ENCODE measurements at regions not wholly inside any gene's neighbourhood (a gene's known extent, or its start where the extent isn't known, plus 50 kb on each side); places are given as distances from the start of the nearest gene placed in this dataset.

DNA sequence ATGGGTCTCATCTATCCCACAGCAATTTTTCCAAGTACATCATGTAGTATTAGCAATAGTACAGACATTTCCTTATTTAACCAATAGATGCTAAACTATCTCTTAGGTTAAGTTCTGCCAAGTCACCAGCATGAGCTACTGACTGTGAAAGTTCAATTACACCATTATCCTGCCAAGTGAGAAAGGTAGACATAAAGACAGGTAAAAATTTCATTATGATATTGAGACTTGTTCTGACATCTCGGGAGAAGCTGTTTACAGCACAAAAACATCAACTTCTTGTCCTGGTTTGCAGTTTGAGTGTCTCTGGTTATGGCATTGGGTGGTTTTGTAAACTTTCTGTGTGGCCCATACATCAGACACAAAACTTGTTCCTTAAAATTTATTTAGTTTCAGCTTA, 622.4 kb upstream of the PCDH10 start:
- Histone ChIP-seq H3K79me2 (ENCODE audit: insufficient read depth, low read length) (no peaks in the 10 kb centered on the region), H3K27me3 (ENCODE audit: insufficient read depth, low read length) (no peaks in the 10 kb centered on the region), H2AFZ (ENCODE audit: low read depth, low read length, poor library complexity, severe bottlenecking) (no peak overlapping the region), H3K9me2 (ENCODE audit: insufficient read depth) (no peaks in the 10 kb centered on the region), H3K27ac (ENCODE audit: low read depth, low read length) (no peak overlapping the region), H3K9me3 (ENCODE audit: control insufficient read depth in 1 of 2, insufficient read depth in 1 of 2, low read depth in 1 of 2, low read length in 2 of 2) (no peaks in the 10 kb centered on the region), H3K9ac (ENCODE audit: low read length) (no peak overlapping the region), H3K4me2 (ENCODE audit: low read length) (no peak overlapping the region), H3K4me3 (replicated peaks in 1 of 2; ENCODE audit: low read depth in 1 of 2, low read length in 2 of 2) (no peak overlapping the region), H4K20me1 (ENCODE audit: insufficient read depth) (no peaks in the 10 kb centered on the region), H3K4me1 (ENCODE audit: control insufficient read depth in 1 of 2, insufficient read depth in 2 of 2, low read length in 2 of 2) (no peaks in the 10 kb centered on the region), H3K36me3 (ENCODE audit: control insufficient read depth in 1 of 2, insufficient read depth in 2 of 2, low read length in 2 of 2) (no peaks in the 10 kb centered on the region)
- DNase-seq (ENCODE audit: low read depth, low spot score): no peak
- CTCF ChIA-PET: no interaction called here
- intact Hi-C loops (cut with micrococcal nuclease): no loop called here
- TF ChIP-seq SRF (IDR thresholded peaks at IDR 0.05; ENCODE audit: low read depth): no peak
- TF ChIP-seq SP1 (IDR thresholded peaks at IDR 0.05; ENCODE audit: low read depth): no peak
- TF ChIP-seq JUND (IDR thresholded peaks at IDR 0.05): no peak
- TF ChIP-seq CBX3 (IDR thresholded peaks at IDR 0.05; ENCODE audit: low read depth): no peak
- TF ChIP-seq RAD21 (IDR thresholded peaks at IDR 0.05; ENCODE audit: low read depth): no peak
- TF ChIP-seq POLR2A (IDR thresholded peaks at IDR 0.05; ENCODE audit: borderline replicate concordance, extremely low read depth, insufficient read depth, insufficient read length): no peak
- no peak for TF ChIP-seq EGR1 (IDR thresholded peaks at IDR 0.05; ENCODE audit: low read depth)
- no peak for TF ChIP-seq REST (IDR thresholded peaks at IDR 0.05; ENCODE audit: low read depth)
- TF ChIP-seq POLR2AphosphoS5 (IDR thresholded peaks at IDR 0.05; ENCODE audit: low read depth, low read length): no peak
- TF ChIP-seq, protein P1, sequence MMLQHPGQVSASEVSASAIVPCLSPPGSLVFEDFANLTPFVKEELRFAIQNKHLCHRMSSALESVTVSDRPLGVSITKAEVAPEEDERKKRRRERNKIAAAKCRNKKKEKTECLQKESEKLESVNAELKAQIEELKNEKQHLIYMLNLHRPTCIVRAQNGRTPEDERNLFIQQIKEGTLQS (IDR thresholded peaks at IDR 0.05): no peak
- TF ChIP-seq EZH2phosphoT487 (IDR thresholded peaks at IDR 0.05; ENCODE audit: borderline replicate concordance): no peak
- POLR2A ChIA-PET: no interaction called here
- BruUV-seq (replicated peaks): no TSS peak
- no peak for ATAC-seq
- RAD21 ChIA-PET (ENCODE audit: low non-redundant PET in 1 of 2, low total read pairs in 2 of 2, uncharacterized antibody in 2 of 2, unreplicated experiment in 2 of 2): no interaction called here
